GM23248 (cell line): ENCODE measurements at regions not wholly inside any gene's neighbourhood (a gene's known extent, or its start where the extent isn't known, plus 50 kb on each side); places are given as distances from the start of the nearest gene placed in this dataset.

Experiments used
- DNase-seq: peaks from one replicate; pipeline ENCODE4 v3.0.0-alpha.2; 2015
- H2AFZ ChIP-seq: fragments of 200-600 bp; sonication (generic); 2 replicates; pipeline ENCODE4 v1.6.1; 2016; ENCODE audit warnings: antibody characterized with exemption
- H3F3A ChIP-seq: fragments of 200-600 bp; sonication (generic); 2 replicates; pipeline ENCODE4 v1.6.1; 2016; ENCODE audit warnings: mild to moderate bottlenecking, antibody characterized with exemption, mixed run types; ENCODE audit not compliant: insufficient read depth
- H3K27ac ChIP-seq: fragments of 200-600 bp; sonication (generic); 2 replicates; pipeline ENCODE4 v1.5.1; 2016; ENCODE audit warnings: mild to moderate bottlenecking
- H3K27me3 ChIP-seq: fragments of 200-600 bp; sonication (generic); replicated peaks from 2 replicates; pipeline ENCODE4 v1.6.1; 2016; ENCODE audit warnings: mild to moderate bottlenecking; ENCODE audit not compliant: insufficient read depth
- H3K36me3 ChIP-seq: fragments of 200-600 bp; sonication (generic); 2 replicates; pipeline ENCODE4 v1.6.1; 2016; ENCODE audit warnings: low read depth, mild to moderate bottlenecking
- H3K4me1 ChIP-seq: fragments of 200-600 bp; sonication (generic); 2 replicates; pipeline ENCODE4 v1.6.1; 2016; ENCODE audit warnings: mild to moderate bottlenecking; ENCODE audit not compliant: insufficient read depth
- H3K4me2 ChIP-seq: fragments of 200-600 bp; sonication (generic); one replicate; pipeline ENCODE4 v1.6.1; 2016; ENCODE audit warnings: mild to moderate bottlenecking; ENCODE audit not compliant: unreplicated experiment
- H3K4me3 ChIP-seq: fragments of 200-600 bp; sonication (generic); 2 replicates; pipeline ENCODE4 v1.5.1; 2016; ENCODE audit warnings: mild to moderate bottlenecking
- H3K79me2 ChIP-seq: fragments of 200-600 bp; sonication (generic); 2 replicates; pipeline ENCODE4 v1.6.1; 2016; ENCODE audit warnings: mild to moderate bottlenecking; ENCODE audit not compliant: insufficient read depth
- H3K9ac ChIP-seq: fragments of 200-600 bp; sonication (generic); 2 replicates; pipeline ENCODE4 v1.6.1; 2016; ENCODE audit warnings: mild to moderate bottlenecking
- H3K9me2 ChIP-seq: fragments of 200-600 bp; sonication (generic); 2 replicates; pipeline ENCODE4 v1.6.1; 2016; ENCODE audit warnings: mixed run types, mild to moderate bottlenecking, moderate library complexity; ENCODE audit not compliant: insufficient read depth
- H3K9me3 ChIP-seq: fragments of 200-600 bp; sonication (generic); one replicate; pipeline ENCODE4 v1.6.1; 2017; ENCODE audit warnings: low read depth
- H4K20me1 ChIP-seq: fragments of 200-600 bp; sonication (generic); 2 replicates; pipeline ENCODE4 v1.6.0; 2016; ENCODE audit not compliant: insufficient read depth
- EZH2 ChIP-seq: fragments of 200-600 bp; sonication (generic); IDR thresholded peaks from 2 replicates; pipeline ENCODE4 v1.6.1; 2018; ENCODE audit warnings: antibody characterized with exemption, mild to moderate bottlenecking; ENCODE audit not compliant: insufficient read depth, poor library complexity, severe bottlenecking
- EZH2phosphoT487 ChIP-seq: fragments of 200-600 bp; sonication (generic); IDR thresholded peaks from 2 replicates; pipeline ENCODE4 v1.6.1; 2018; ENCODE audit warnings: antibody characterized with exemption, moderate library complexity, mild to moderate bottlenecking, low read depth; ENCODE audit not compliant: insufficient read depth
- WGBS, 2 experiments: methylation state at CpG; one replicate each; pipeline ENCODE4 v1.1.6; 2015 to 2017; ENCODE audit warnings: low lambda C conversion rate in 2 of 2, low coverage in 1 of 2; ENCODE audit errors: missing lambda C conversion rate in 2 of 2; 5-methylcytosine and 5-hydroxymethylcytosine counted together
- in situ Hi-C: fragments of 300-500 bp; cut with MboI; formaldehyde crosslinking; loops from 2 replicates; pipeline ENCODE4 v1.15.0; 2020

GRCh38 chr17:54111576-54111975 is 288.8 kb downstream of the KIF2B start:
- 0% methylated on average over 1 of the region's 1 CpG for WGBS, 2 experiments
- Histone ChIP-seq H3K9me3 (no peaks in the 10 kb centered on the region), H3K4me1 (no peaks in the 10 kb centered on the region), H3K4me3 (no peak overlapping the region), H2AFZ (no peak overlapping the region), H3K9me2 (no peaks in the 10 kb centered on the region), H3K4me2 (no peak overlapping the region), H3F3A (no peaks in the 10 kb centered on the region), H4K20me1 (no peaks in the 10 kb centered on the region), H3K9ac (no peak overlapping the region), H3K27ac (no peak overlapping the region), H3K27me3 (no peaks in the 10 kb centered on the region), H3K79me2 (no peaks in the 10 kb centered on the region), H3K36me3 (no peaks in the 10 kb centered on the region)
- no peak for TF ChIP-seq EZH2phosphoT487
- TF ChIP-seq EZH2: no peak
- in situ Hi-C loops: no loop called here
- DNase-seq: no peak

GRCh38 chr17:54117452-54117851 is 294.7 kb downstream of the KIF2B start:
- 37 to 39% methylated on average over 3 of the region's 3 CpGs for WGBS, 2 experiments
- H3K79me2 ChIP-seq: no peaks in the 10 kb centered on the region
- in situ Hi-C loops: no loop called here

DNA sequence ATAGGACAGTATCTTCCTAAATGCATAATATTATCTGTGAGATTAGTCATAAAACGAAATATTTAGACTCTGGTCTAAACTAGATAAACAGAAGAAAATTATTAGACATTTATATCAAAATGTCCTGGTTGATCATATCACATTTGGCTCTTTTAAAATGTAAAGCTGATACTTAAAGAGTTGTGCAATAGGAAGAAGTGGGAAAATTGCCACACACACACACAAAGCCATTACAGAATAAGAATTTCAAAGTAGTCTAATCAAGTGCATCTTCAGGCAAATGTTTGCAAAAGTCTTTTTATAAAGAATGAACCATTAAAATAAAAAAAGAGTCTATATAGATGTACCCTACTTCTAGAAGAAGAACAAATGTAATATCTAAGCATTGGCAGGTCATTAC is 301.7 kb downstream of the KIF2B start:
- Histone ChIP-seq H3K9ac (no peak overlapping the region), H3K4me3 (no peak overlapping the region), H4K20me1 (no peaks in the 10 kb centered on the region), H3K9me2 (no peaks in the 10 kb centered on the region), H3K4me1 (no peaks in the 10 kb centered on the region), H2AFZ (no peak overlapping the region), H3K27me3 (no peaks in the 10 kb centered on the region), H3K4me2 (no peak overlapping the region), H3K79me2 (no peaks in the 10 kb centered on the region), H3K36me3 (no peaks in the 10 kb centered on the region), H3K9me3 (no peaks in the 10 kb centered on the region), H3K27ac (no peak overlapping the region), H3F3A (no peaks in the 10 kb centered on the region)
- no peak for DNase-seq
- in situ Hi-C loops: no loop called here
- WGBS, 2 experiments: 0% methylated on average over 1 of the region's 1 CpG
- TF ChIP-seq EZH2phosphoT487 (no peak), EZH2 (no peak)

More at GRCh38 chr17:54117452-54117851, 294.7 kb downstream of the KIF2B start:
- Histone ChIP-seq H2AFZ (no peak overlapping the region), H3K27me3 (no peaks in the 10 kb centered on the region), H4K20me1 (no peaks in the 10 kb centered on the region), H3K4me1 (no peaks in the 10 kb centered on the region), H3K36me3 (no peaks in the 10 kb centered on the region), H3K9me2 (no peaks in the 10 kb centered on the region), H3K4me2 (no peak overlapping the region), H3K9ac (no peak overlapping the region), H3F3A (no peaks in the 10 kb centered on the region), H3K9me3 (no peaks in the 10 kb centered on the region), H3K27ac (no peak overlapping the region), H3K4me3 (no peak overlapping the region)
- no peak for TF ChIP-seq EZH2phosphoT487
- no peak for TF ChIP-seq EZH2
- no peak for DNase-seq

GRCh38 chr17:54153423-54153822 is 330.7 kb downstream of the KIF2B start:
- no peak overlapping the region for H3K27ac ChIP-seq
- 11 to 15% methylated on average over 1 of the region's 1 CpG for WGBS, 2 experiments
- in situ Hi-C loops: no loop called here

DNA sequence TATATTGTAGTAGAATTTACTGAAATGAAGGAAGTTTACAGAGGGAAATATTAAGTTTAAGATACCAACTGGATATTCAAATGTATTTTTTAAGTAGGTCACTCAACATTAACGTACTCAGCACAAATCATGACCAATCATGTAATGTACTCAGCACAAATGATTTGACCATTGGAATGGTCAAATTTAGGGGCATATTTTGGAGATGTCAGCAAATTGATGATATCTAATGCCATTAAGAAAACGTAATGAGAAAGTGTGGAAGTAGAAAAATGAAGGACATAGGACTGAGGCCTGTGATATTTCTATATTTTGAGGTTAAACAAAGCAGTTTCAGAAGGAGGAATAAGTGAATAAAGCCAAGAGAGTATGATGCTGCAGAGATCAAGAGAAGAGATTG is 334.8 kb downstream of the KIF2B start:
- no peaks in the 10 kb centered on the region for H3K9me2 ChIP-seq
- no peaks in the 10 kb centered on the region for H3K27me3 ChIP-seq
- H3K4me1 ChIP-seq: no peaks in the 10 kb centered on the region
- H3K79me2 ChIP-seq: no peaks in the 10 kb centered on the region
- no peaks in the 10 kb centered on the region for H3K9me3 ChIP-seq
- 7 to 21% methylated on average over 2 of the region's 2 CpGs for WGBS, 2 experiments
- no peaks in the 10 kb centered on the region for H4K20me1 ChIP-seq
- no peak overlapping the region for H3K4me2 ChIP-seq
- in situ Hi-C loops: no loop called here
- H2AFZ ChIP-seq: no peak overlapping the region
- H3F3A ChIP-seq: no peaks in the 10 kb centered on the region
- no peak overlapping the region for H3K27ac ChIP-seq
- no peak for TF ChIP-seq EZH2
- no peak for TF ChIP-seq EZH2phosphoT487
- H3K36me3 ChIP-seq: no peaks in the 10 kb centered on the region
- H3K4me3 ChIP-seq: no peak overlapping the region
- no peak for DNase-seq
- no peak overlapping the region for H3K9ac ChIP-seq

More at GRCh38 chr17:54153423-54153822, 330.7 kb downstream of the KIF2B start:
- no peak overlapping the region for H3K4me2 ChIP-seq
- H4K20me1 ChIP-seq: no peaks in the 10 kb centered on the region
- H3K4me1 ChIP-seq: no peaks in the 10 kb centered on the region
- H3K9me3 ChIP-seq: peaks cover 9% of the 10 kb centered on the region
- no peaks in the 10 kb centered on the region for H3K9me2 ChIP-seq
- no peak overlapping the region for H2AFZ ChIP-seq
- H3K36me3 ChIP-seq: no peaks in the 10 kb centered on the region
- TF ChIP-seq EZH2phosphoT487 (no peak), EZH2 (no peak)
- H3F3A ChIP-seq: no peaks in the 10 kb centered on the region
- no peak for DNase-seq
- H3K27me3 ChIP-seq: no peaks in the 10 kb centered on the region
- H3K4me3 ChIP-seq: no peak overlapping the region
- H3K9ac ChIP-seq: no peak overlapping the region
- H3K79me2 ChIP-seq: no peaks in the 10 kb centered on the region
